ENCODE measurements at regions not wholly inside any gene's neighbourhood (a gene's known extent, or its start where the extent isn't known, plus 50 kb on each side); places are given as distances from the start of the nearest gene placed in this dataset.

GRCh38 chr5:56607074-56607473, 208.3 kb upstream of the MAP3K1 start:
- H3K36me3 ChIP-seq = no peaks in the 10 kb centered on the region
- intact Hi-C loops (cut with DNase I) = no loop called here
- no peaks in the 10 kb centered on the region for H3K27me3 ChIP-seq
- DNase-seq (no peak), ATAC-seq (no peak)
- H3K9me3 ChIP-seq = no peaks in the 10 kb centered on the region
- H3K4me3 ChIP-seq = no peak overlapping the region
- no peak for TF ChIP-seq CTCF (IDR thresholded peaks at IDR 0.05)
- no peaks in the 10 kb centered on the region for H3K4me1 ChIP-seq
- H3K27ac ChIP-seq = no peak overlapping the region

- intact Hi-C loops (cut with DNase I) = no loop called here
- Histone ChIP-seq H3K4me1 (no peaks in the 10 kb centered on the region), H3K27ac (no peak overlapping the region), H3K4me3 (no peak overlapping the region), H3K9me3 (no peaks in the 10 kb centered on the region), H3K36me3 (no peaks in the 10 kb centered on the region), H3K27me3 (no peaks in the 10 kb centered on the region)
- DNase-seq (no peak), ATAC-seq (no peak)
- TF ChIP-seq CTCF (IDR thresholded peaks at IDR 0.05) = no peak
These were observed 209.2 kb upstream of the MAP3K1 start for GRCh38 chr5:56606192-56606591.

- no peak overlapping the region for H3K4me3 ChIP-seq
- H3K9me3 ChIP-seq = no peaks in the 10 kb centered on the region
- DNase-seq = no peak
- no peaks in the 10 kb centered on the region for H3K4me1 ChIP-seq
- no peaks in the 10 kb centered on the region for H3K36me3 ChIP-seq
- TF ChIP-seq CTCF (IDR thresholded peaks at IDR 0.05) = no peak
- intact Hi-C loops (cut with DNase I) = no loop called here
- H3K27ac ChIP-seq = no peak overlapping the region
- ATAC-seq = no peak
- H3K27me3 ChIP-seq = no peaks in the 10 kb centered on the region
These were observed 210.1 kb upstream of the MAP3K1 start for GRCh38 chr5:56605231-56605630.

GRCh38 chr5:56601641-56602071, 213.7 kb upstream of the MAP3K1 start:
- no peak for ATAC-seq
- intact Hi-C loops (cut with DNase I) = no loop called here
- H3K36me3 ChIP-seq = no peaks in the 10 kb centered on the region
- H3K4me1 ChIP-seq = no peaks in the 10 kb centered on the region
- DNase-seq = no peak
- H3K27me3 ChIP-seq = no peaks in the 10 kb centered on the region
- no peaks in the 10 kb centered on the region for H3K9me3 ChIP-seq
- no peak overlapping the region for H3K4me3 ChIP-seq
- no peak for TF ChIP-seq CTCF (IDR thresholded peaks at IDR 0.05)
- no peak overlapping the region for H3K27ac ChIP-seq

GRCh38 chr5:56598941-56599340, 216.4 kb upstream of the MAP3K1 start:
- intact Hi-C loops (cut with DNase I) = no loop called here
- H3K27ac ChIP-seq = no peak overlapping the region
- H3K36me3 ChIP-seq = no peaks in the 10 kb centered on the region
- DNase-seq = no peak
- H3K4me1 ChIP-seq = no peaks in the 10 kb centered on the region
- no peaks in the 10 kb centered on the region for H3K27me3 ChIP-seq
- no peak for TF ChIP-seq CTCF (IDR thresholded peaks at IDR 0.05)
- ATAC-seq = no peak
- H3K4me3 ChIP-seq = no peak overlapping the region
- H3K9me3 ChIP-seq = no peaks in the 10 kb centered on the region

- no peaks in the 10 kb centered on the region for H3K4me1 ChIP-seq
- no peaks in the 10 kb centered on the region for H3K36me3 ChIP-seq
- H3K4me3 ChIP-seq = no peak overlapping the region
- no peak overlapping the region for H3K27ac ChIP-seq
- intact Hi-C loops (cut with DNase I) = no loop called here
- no peaks in the 10 kb centered on the region for H3K27me3 ChIP-seq
- no peaks in the 10 kb centered on the region for H3K9me3 ChIP-seq
- ATAC-seq = no peak
- DNase-seq = no peak
- no peak for TF ChIP-seq CTCF (IDR thresholded peaks at IDR 0.05)
These were observed 219.2 kb upstream of the MAP3K1 start for GRCh38 chr5:56596155-56596554.

Measured in upper lobe of right lung (tissue), 1 donor.